ENCODE measurements at regions not wholly inside any gene's neighbourhood (a gene's known extent, or its start where the extent isn't known, plus 50 kb on each side); places are given as distances from the start of the nearest gene placed in this dataset.
"Not testable (repeated sequence)": the region's sequence is repeated elsewhere in the genome, so short reads cannot be mapped to it uniquely, and the experiment has no call there.

- DNase-seq: no peak
Observed at GRCh38 chr2:66306483-66306882, 128.4 kb upstream of the MEIS1 start.

- DNase-seq: no peak
Observed at GRCh38 chr2:66305718-66306117, 129.2 kb upstream of the MEIS1 start.

GRCh38 chr2:66303471-66303870 is 131.5 kb upstream of the MEIS1 start:
- no peak for DNase-seq

GRCh38 chr2:66301767-66302140 is 133.2 kb upstream of the MEIS1 start:
- DNase-seq: no peak

- DNase-seq: no peak
Observed at GRCh38 chr2:66301022-66301766, 133.7 kb upstream of the MEIS1 start.

GRCh38 chr2:66283787-66284186 is 151.1 kb upstream of the MEIS1 start:
- DNase-seq: no peak

GRCh38 chr2:66281980-66282379 is 152.9 kb upstream of the MEIS1 start:
- no peak for DNase-seq

- no peak for DNase-seq
Observed at GRCh38 chr2:66279024-66279423, 155.9 kb upstream of the MEIS1 start.

- DNase-seq: no peak
Observed at GRCh38 chr2:66275984-66276383, 158.9 kb upstream of the MEIS1 start.

- no peak for DNase-seq
Observed at GRCh38 chr2:66273933-66274490, 160.9 kb upstream of the MEIS1 start.

GRCh38 chr2:66272751-66273150 is 162.2 kb upstream of the MEIS1 start:
- DNase-seq: no peak

GRCh38 chr2:66271777-66272176 is 163.1 kb upstream of the MEIS1 start:
- no peak for DNase-seq

- DNase-seq: no peak
Observed at GRCh38 chr2:66270247-66270646, 164.7 kb upstream of the MEIS1 start.

GRCh38 chr2:66269166-66269565 is 165.8 kb upstream of the MEIS1 start:
- DNase-seq: no peak

GRCh38 chr2:66268756-66269155 is 166.2 kb upstream of the MEIS1 start:
- DNase-seq: no peak

GRCh38 chr2:66264354-66264753 is 170.6 kb upstream of the MEIS1 start:
- DNase-seq: peak; percentile 0

- no peak for DNase-seq
Observed at GRCh38 chr2:66255867-66256266, 179.1 kb upstream of the MEIS1 start.

- no peak for DNase-seq
Observed at GRCh38 chr2:66255136-66255535, 179.8 kb upstream of the MEIS1 start.

GRCh38 chr2:66253066-66253465 is 181.9 kb upstream of the MEIS1 start:
- DNase-seq: no peak

GRCh38 chr2:66252109-66252508 is 182.8 kb upstream of the MEIS1 start:
- DNase-seq: no peak

- no peak for DNase-seq
Observed at GRCh38 chr2:66251573-66251972, 183.4 kb upstream of the MEIS1 start.

- DNase-seq: not testable (repeated sequence)
Observed at GRCh38 chr2:66249089-66249488, 185.8 kb upstream of the MEIS1 start.

- not testable (repeated sequence) for DNase-seq
Observed at GRCh38 chr2:66243809-66244208, 191.1 kb upstream of the MEIS1 start.

GRCh38 chr2:66242888-66243287 is 192.0 kb upstream of the MEIS1 start:
- not testable (repeated sequence) for DNase-seq
